H1 (cell line): ENCODE measurements at regions not wholly inside any gene's neighbourhood (a gene's known extent, or its start where the extent isn't known, plus 50 kb on each side); places are given as distances from the start of the nearest gene placed in this dataset.

ENCODE experiments used
- CTCF ChIA-PET: fragments of 300-600 bp; sonication (Branson Sonifier 250); formaldehyde crosslinking; loops from one replicate; lab custom pipeline; 2021; ENCODE audit not compliant: partially characterized antibody; lab: Charles Lee
- POLR2A ChIA-PET: fragments of 300-600 bp; sonication (Branson Sonifier 250); formaldehyde crosslinking; loops from one replicate; lab custom pipeline; 2021; ENCODE audit warnings: inconsistent platforms; ENCODE audit not compliant: partially characterized antibody; lab: Charles Lee
- DNase-seq, 2 experiments: peaks; one replicate each; pipeline versions ENCODE4 v3.0.0 to v3.0.0-alpha.2; 2010 to 2022; ENCODE audit warnings: low spot score in 2 of 2, low read depth in 1 of 2, mixed read lengths in 1 of 2
- FAIRE-seq: peaks from 2 replicates; lab custom pipeline; 2011; peaks lifted over from hg19 to GRCh38; lab: Jason Lieb, UNC
- H2AFZ ChIP-seq: 2 replicates; pipeline ENCODE4 v1.8.1; 2012; ENCODE audit warnings: low read length, inconsistent platforms
- H2AK5ac ChIP-seq: 2 replicates; pipeline ENCODE4 v1.6.1; 2013; ENCODE audit warnings: low read depth, low read length
- H2BK120ac ChIP-seq: replicated peaks from 2 replicates; pipeline ENCODE3; 2013; ENCODE audit warnings: low read depth, low read length, inconsistent platforms
- H2BK12ac ChIP-seq: 2 replicates; pipeline ENCODE4 v1.6.1; 2013; ENCODE audit warnings: low read depth, low read length
- H2BK15ac ChIP-seq: 2 replicates; pipeline ENCODE4 v1.6.1; 2013; ENCODE audit warnings: low read length
- H2BK20ac ChIP-seq: 2 replicates; pipeline ENCODE4 v1.6.1; 2013; ENCODE audit warnings: low read length
- H2BK5ac ChIP-seq: 2 replicates; pipeline ENCODE4 v1.6.1; 2013; ENCODE audit warnings: low read depth, low read length
- H3K14ac ChIP-seq: 2 replicates; pipeline ENCODE4 v1.6.1; 2013; ENCODE audit warnings: inconsistent platforms; ENCODE audit not compliant: insufficient read length
- H3K18ac ChIP-seq: 2 replicates; pipeline ENCODE4 v1.6.1; 2013; ENCODE audit warnings: low read length; ENCODE audit errors: extremely low read depth
- H3K23ac ChIP-seq: 2 replicates; pipeline ENCODE4 v1.6.1; 2013; ENCODE audit warnings: inconsistent platforms; ENCODE audit not compliant: insufficient read length
- H3K23me2 ChIP-seq: 2 replicates; pipeline ENCODE4 v1.6.1; 2013; ENCODE audit warnings: low read depth, low read length
- H3K27ac ChIP-seq: 2 replicates; pipeline ENCODE4 v1.6.1; 2011; ENCODE audit warnings: low read depth, low read length, inconsistent platforms
- H3K27me3 ChIP-seq, 4 experiments: replicated peaks in 1 of 4; 1 replicate in 1 of 4; 2 replicates in 3 of 4; pipeline versions ENCODE4 v1.6.1 to v1.8.1; 2011 to 2013; ENCODE audit warnings: low read length in 3 of 4, mild to moderate bottlenecking in 3 of 4, inconsistent platforms in 2 of 4, mixed read lengths in 2 of 4, moderate library complexity in 1 of 4; ENCODE audit not compliant: control insufficient read depth in 3 of 4, insufficient read depth in 3 of 4; ENCODE audit errors: extremely low read depth in 1 of 4
- H3K36me3 ChIP-seq, 4 experiments: 2 replicates each; pipeline versions ENCODE4 v1.6.1 to v1.8.1; 2011 to 2013; ENCODE audit warnings: mild to moderate bottlenecking in 4 of 4, low read length in 3 of 4, moderate library complexity in 2 of 4, control low read depth in 1 of 4, inconsistent platforms in 1 of 4; ENCODE audit not compliant: insufficient read depth in 4 of 4, control insufficient read depth in 2 of 4
- H3K4ac ChIP-seq: replicated peaks from 2 replicates; pipeline ENCODE3; 2013; ENCODE audit warnings: low read length, low read depth, mixed read lengths, inconsistent platforms; ENCODE audit not compliant: insufficient read length
- H3K4me1 ChIP-seq, 4 experiments: replicated peaks in 1 of 4; 1 replicate in 1 of 4; 2 replicates in 3 of 4; pipeline versions ENCODE4 v1.6.1 to v1.8.1; 2011 to 2013; ENCODE audit warnings: low read length in 3 of 4, inconsistent platforms in 2 of 4, mixed read lengths in 1 of 4; ENCODE audit not compliant: insufficient read depth in 4 of 4, control insufficient read depth in 3 of 4
- H3K4me2 ChIP-seq, 2 experiments: 2 replicates each; pipeline versions ENCODE4 v1.6.1 to v1.8.1; 2011 to 2013; ENCODE audit warnings: low read depth in 2 of 2, low read length in 2 of 2, control low read depth in 1 of 2, inconsistent platforms in 1 of 2, mild to moderate bottlenecking in 1 of 2; ENCODE audit not compliant: insufficient read depth in 1 of 2
- H3K4me3 ChIP-seq, 4 experiments: fragments of 200-600, 300-600 bp in 1 of 4; sonication (generic), shearing (Covaris generic), sonication (Bioruptor Twin) in 1 of 4; 2 replicates each; pipeline versions ENCODE4 v1.5.1 to v1.8.1; 2011 to 2016; ENCODE audit warnings: low read length in 4 of 4, low read depth in 3 of 4, control low read depth in 2 of 4, inconsistent platforms in 2 of 4, mild to moderate bottlenecking in 2 of 4, mixed read lengths in 1 of 4, moderate library complexity in 1 of 4; ENCODE audit not compliant: insufficient read depth in 2 of 4; ENCODE audit errors: extremely low read depth in 1 of 4
- H3K56ac ChIP-seq: replicated peaks from 2 replicates; pipeline ENCODE3; 2013; ENCODE audit warnings: low read depth, mild to moderate bottlenecking, mixed read lengths, low read length, inconsistent platforms; ENCODE audit not compliant: insufficient read length
- H3K79me1 ChIP-seq: 2 replicates; pipeline ENCODE4 v1.6.1; 2013; ENCODE audit warnings: low read depth, low read length, control low read depth
- H3K79me2 ChIP-seq, 2 experiments: 2 replicates each; pipeline versions ENCODE4 v1.6.1 to v1.8.1; 2012 to 2013; ENCODE audit warnings: low read length in 2 of 2, mild to moderate bottlenecking in 2 of 2, inconsistent platforms in 1 of 2; ENCODE audit not compliant: insufficient read depth in 2 of 2, control insufficient read depth in 1 of 2
- H3K9ac ChIP-seq, 4 experiments: replicated peaks in 1 of 4; 1 replicate in 1 of 4; 2 replicates in 3 of 4; pipeline versions ENCODE4 v1.6.1 to v1.8.1; 2011 to 2013; ENCODE audit warnings: low read depth in 3 of 4, low read length in 3 of 4, control low read depth in 2 of 4, mild to moderate bottlenecking in 2 of 4, moderate library complexity in 2 of 4, inconsistent platforms in 1 of 4; ENCODE audit errors: extremely low read depth in 1 of 4
- H3K9me3 ChIP-seq, 2 experiments: 2 replicates each; pipeline versions ENCODE4 v1.6.1 to v1.8.1; 2012 to 2013; ENCODE audit warnings: mild to moderate bottlenecking in 2 of 2, moderate library complexity in 2 of 2, control low read depth in 1 of 2, inconsistent platforms in 1 of 2, low read depth in 1 of 2, low read length in 1 of 2, mixed read lengths in 1 of 2; ENCODE audit not compliant: insufficient read depth in 2 of 2
- H4K20me1 ChIP-seq, 2 experiments: replicated peaks in 1 of 2; 2 replicates each; pipeline versions ENCODE3 to v1.8.1; 2011 to 2013; ENCODE audit warnings: inconsistent platforms in 2 of 2, low read length in 2 of 2, mild to moderate bottlenecking in 1 of 2; ENCODE audit not compliant: insufficient read depth in 2 of 2, control insufficient read depth in 1 of 2
- H4K5ac ChIP-seq: 2 replicates; pipeline ENCODE4 v1.6.1; 2013; ENCODE audit warnings: low read length, low read depth, mixed read lengths, inconsistent platforms; ENCODE audit not compliant: insufficient read length
- H4K8ac ChIP-seq: 2 replicates; pipeline ENCODE4 v1.8.0; 2013; ENCODE audit warnings: mild to moderate bottlenecking, moderate library complexity, low read length, inconsistent platforms; ENCODE audit not compliant: insufficient read depth; ENCODE audit errors: extremely low read depth
- H4K91ac ChIP-seq: replicated peaks from 2 replicates; pipeline ENCODE3; 2013; ENCODE audit warnings: low read length, mixed read lengths, inconsistent platforms; ENCODE audit not compliant: insufficient read length
- ASH2L ChIP-seq: fragments of 200-600, 300-600 bp; sonication (generic); IDR thresholded peaks from one replicate; pipeline ENCODE4 v1.7.1; 2017; ENCODE audit warnings: low read length
- ATF3 ChIP-seq: IDR thresholded peaks from 2 replicates; pipeline ENCODE4 v1.6.1; 2011; ENCODE audit warnings: low read depth, mild to moderate bottlenecking, low read length; ENCODE audit not compliant: insufficient read depth
- CHD1 ChIP-seq: IDR thresholded peaks from 2 replicates; pipeline ENCODE4 v1.6.1; 2012; ENCODE audit warnings: low read depth, low read length, improper control_type of control experiment
- GTF2F1 ChIP-seq: IDR thresholded peaks from 2 replicates; pipeline ENCODE4 v1.6.1; 2012; ENCODE audit warnings: low read depth, low read length, improper control_type of control experiment, borderline replicate concordance
- HDAC2 ChIP-seq, 2 experiments: fragments of 300-600 bp in 1 of 2; sonication (generic) in 1 of 2; IDR thresholded peaks; 2 replicates each; pipeline ENCODE4 v1.6.1; 2011 to 2012; ENCODE audit warnings: low read depth in 2 of 2, low read length in 2 of 2, mild to moderate bottlenecking in 2 of 2, moderate library complexity in 2 of 2, borderline replicate concordance in 1 of 2, inconsistent platforms in 1 of 2
- KDM5A ChIP-seq: fragments of 200-600 bp; IDR thresholded peaks from 2 replicates; pipeline ENCODE4 v1.7.1; 2012; ENCODE audit warnings: mild to moderate bottlenecking, low read length, inconsistent platforms, mixed read lengths
- POU5F1 ChIP-seq: IDR thresholded peaks from 2 replicates; pipeline ENCODE4 v1.6.1; 2011; ENCODE audit warnings: low read depth, mild to moderate bottlenecking, low read length, moderate library complexity
- RBBP5 ChIP-seq: IDR thresholded peaks from 2 replicates; pipeline ENCODE4 v1.7.1; 2012; ENCODE audit warnings: low read depth, mild to moderate bottlenecking, inconsistent platforms, low read length, moderate library complexity, borderline replicate concordance
- SP2 ChIP-seq: IDR thresholded peaks from 2 replicates; pipeline ENCODE4 v1.6.1; 2012; ENCODE audit warnings: mild to moderate bottlenecking, low read length, inconsistent platforms
- USF2 ChIP-seq: IDR thresholded peaks from 2 replicates; pipeline ENCODE4 v1.6.1; 2011; ENCODE audit warnings: low read length, improper control_type of control experiment
- WGBS, 2 experiments: shearing (Covaris generic) in 1 of 2; methylation state at CpG; one replicate each; pipeline versions ENCODE4 v1.1.6 to v1.1.7; 2013 to 2015; ENCODE audit warnings: low lambda C conversion rate in 2 of 2, mixed read lengths in 2 of 2, inconsistent platforms in 1 of 2, low coverage in 1 of 2, missing lambda C conversion rate in 1 of 2; ENCODE audit not compliant: insufficient replicate concordance in 2 of 2, insufficient coverage in 1 of 2, insufficient read length in 1 of 2; ENCODE audit errors: extremely low coverage in 1 of 2, missing lambda C conversion rate in 1 of 2; 5-methylcytosine and 5-hydroxymethylcytosine counted together

- Histone ChIP-seq H3K79me2 (0 out of 4 replicates have a peak, but pooled peaks cover 0 to 3% of the 10 kb centered on the region in 2 experiments), H2BK120ac (no peak overlapping the region), H2AK5ac (no peak overlapping the region), H2BK15ac (no peak overlapping the region), H3K36me3 (no peaks in the 10 kb centered on the region; a peak in 2 of 8 replicates), H3K27me3 (peaks cover 0 to 19% (median 14%) of the 10 kb centered on the region in 4 experiments; a peak in 5 of 7 replicates), H2BK5ac (no peak overlapping the region), H4K20me1 (peaks cover 0 to 11% of the 10 kb centered on the region in 2 experiments), H4K8ac (no peak overlapping the region), H3K23ac (no peak overlapping the region), H3K4me2 (no peak overlapping the region), H3K27ac (no peak overlapping the region), H4K5ac (no peak overlapping the region), H3K14ac (no peak overlapping the region), H3K23me2 (peaks cover 10% of the 10 kb centered on the region), H4K91ac (no peak overlapping the region), H3K4me1 (0 out of 7 replicates have a peak, but pooled peaks cover 0 to 3% (median 0%) of the 10 kb centered on the region in 4 experiments), H2BK12ac (no peak overlapping the region), H3K18ac (no peak overlapping the region), H3K9me3 (peaks cover 6 to 15% of the 10 kb centered on the region in 2 experiments; a peak in 3 of 4 replicates), H3K79me1 (no peaks in the 10 kb centered on the region; the same call in 1 of the 2 replicates), H3K56ac (no peak overlapping the region), H3K4me3 (no peak overlapping the region), H2AFZ (no peak overlapping the region), H3K9ac (no peak overlapping the region), H3K4ac (no peak overlapping the region), H2BK20ac (no peak overlapping the region)
- WGBS, 2 experiments = 90% methylated on average over 22 of the region's 26 CpGs; no CpG with 5 or more reads in 1 of the 2 experiments
- FAIRE-seq = no peak
- ChIA-PET CTCF (interaction anchor here (0.9 to 4.9 kb wide), 2 partner anchors 11 to 37 kb away, joined by 3 to 37 read pairs; no protein-coding TSS in a partner anchor), POLR2A (no interaction called here)
- DNase-seq = no peak
- TF ChIP-seq GTF2F1 (no peak), ASH2L (no peak), HDAC2 (IDR thresholded peaks at IDR 0.05; ENCODE audit: borderline replicate concordance in 1 of 2, low read depth in 2 of 2, low read length in 2 of 2) (no peak), SP2 (no peak), ATF3 (no peak), USF2 (no peak), CHD1 (no peak), RBBP5 (no peak), KDM5A (no peak), POU5F1 (no peak)
Observed at GRCh38 chr21:45593162-45594022, 50.1 kb upstream of the PCBP3 start.
